CD14-positive monocyte (primary cell): ENCODE measurements at regions not wholly inside any gene's neighbourhood (a gene's known extent, or its start where the extent isn't known, plus 50 kb on each side); places are given as distances from the start of the nearest gene placed in this dataset.

Experiments used
- DNase-seq, 3 donors: peaks; one replicate each; pipeline ENCODE4 v3.0.0-alpha.2; 2011 to 2022
- H2AFZ ChIP-seq: 2 replicates; pipeline ENCODE4 v1.6.0; 2012; ENCODE audit warnings: mild to moderate bottlenecking, low read depth, low read length, inconsistent platforms; ENCODE audit not compliant: insufficient read depth, poor library complexity, severe bottlenecking
- H3K27ac ChIP-seq, 2 donors: 1 replicate in 1 of 2; 2 replicates in 1 of 2; pipeline ENCODE4 v1.5.1; 2012 to 2013; ENCODE audit warnings: low read length in 2 of 2, control low read depth in 1 of 2, inconsistent platforms in 1 of 2, low read depth in 1 of 2, mild to moderate bottlenecking in 1 of 2
- H3K27me3 ChIP-seq, 2 donors: one replicate each; pipeline versions ENCODE4 v1.6.0 to v1.6.1; 2011 to 2013; ENCODE audit warnings: low read length in 2 of 2; ENCODE audit not compliant: control insufficient read depth in 2 of 2, insufficient read depth in 2 of 2
- H3K36me3 ChIP-seq, 2 donors: replicated peaks in 1 of 2; 1 replicate in 1 of 2; 2 replicates in 1 of 2; pipeline versions ENCODE4 v1.5.1 to v1.6.1; 2012 to 2013; ENCODE audit warnings: low read length in 2 of 2, control low read depth in 1 of 2, inconsistent platforms in 1 of 2, mild to moderate bottlenecking in 1 of 2; ENCODE audit not compliant: insufficient read depth in 2 of 2, control insufficient read depth in 1 of 2
- H3K4me1 ChIP-seq, 2 donors: 1 replicate in 1 of 2; 2 replicates in 1 of 2; pipeline versions ENCODE4 v1.5.1 to v1.6.1; 2012 to 2013; ENCODE audit warnings: low read length in 2 of 2, control low read depth in 1 of 2, inconsistent platforms in 1 of 2, mild to moderate bottlenecking in 1 of 2, moderate library complexity in 1 of 2; ENCODE audit not compliant: insufficient read depth in 2 of 2, control insufficient read depth in 1 of 2
- H3K4me2 ChIP-seq: replicated peaks from 2 replicates; pipeline ENCODE3; 2012; ENCODE audit warnings: low read length, moderate library complexity, mild to moderate bottlenecking; ENCODE audit not compliant: poor library complexity, severe bottlenecking; ENCODE audit errors: extremely low read depth
- H3K4me3 ChIP-seq, 3 experiments: fragments of 200-600 bp in 1 of 3; sonication (generic) in 1 of 3; replicated peaks in 1 of 3; 1 replicate in 2 of 3; 2 replicates in 1 of 3; pipeline ENCODE4 v1.5.1; 2011 to 2013; ENCODE audit warnings: low read length in 3 of 3, mild to moderate bottlenecking in 3 of 3, control low read depth in 2 of 3, low read depth in 2 of 3, inconsistent platforms in 1 of 3, moderate library complexity in 1 of 3
- H3K79me2 ChIP-seq: 2 replicates; pipeline ENCODE4 v1.6.0; 2012; ENCODE audit warnings: mild to moderate bottlenecking, control low read depth, inconsistent platforms, low read length, moderate library complexity; ENCODE audit not compliant: insufficient read depth
- H3K9ac ChIP-seq: 2 replicates; pipeline ENCODE4 v1.6.0; 2017; ENCODE audit warnings: low read length, mild to moderate bottlenecking; ENCODE audit not compliant: insufficient read depth, poor library complexity, severe bottlenecking
- H3K9me3 ChIP-seq, 2 donors: replicated peaks in 1 of 2; 1 replicate in 1 of 2; 2 replicates in 1 of 2; pipeline versions ENCODE4 v1.5.1 to v1.6.1; 2012 to 2013; ENCODE audit warnings: low read length in 2 of 2, control low read depth in 1 of 2; ENCODE audit not compliant: control insufficient read depth in 1 of 2, insufficient read depth in 1 of 2
- H4K20me1 ChIP-seq: 2 replicates; pipeline ENCODE4 v1.6.0; 2012; ENCODE audit warnings: mild to moderate bottlenecking, low read length, control low read depth, moderate library complexity; ENCODE audit not compliant: insufficient read depth
- H3K27ac Mint-ChIP-seq, 7 donors: one replicate each; pipeline ENCODE4 v1.8.0; 2020; ENCODE audit warnings: mild to moderate bottlenecking in 7 of 7, mixed read lengths in 7 of 7, moderate library complexity in 6 of 7, inconsistent platforms in 2 of 7
- H3K27me3 Mint-ChIP-seq, 3 donors: one replicate each; pipeline ENCODE4 v1.8.0; 2021 to 2022; ENCODE audit warnings: low read depth in 3 of 3, mild to moderate bottlenecking in 3 of 3, mixed read lengths in 3 of 3, moderate library complexity in 3 of 3, inconsistent platforms in 1 of 3
- H3K36me3 Mint-ChIP-seq, 2 donors: one replicate each; pipeline ENCODE4 v1.8.0; 2020; ENCODE audit warnings: mixed read lengths in 2 of 2, inconsistent platforms in 1 of 2, mild to moderate bottlenecking in 1 of 2
- H3K4me1 Mint-ChIP-seq: one replicate; pipeline ENCODE4 v1.8.0; 2020; ENCODE audit warnings: mild to moderate bottlenecking, mixed read lengths
- H3K4me3 Mint-ChIP-seq, 2 donors: one replicate each; pipeline ENCODE4 v1.8.0; 2020; ENCODE audit warnings: mild to moderate bottlenecking in 2 of 2, mixed read lengths in 2 of 2, moderate library complexity in 1 of 2
- H3K9me3 Mint-ChIP-seq, 7 donors: one replicate each; pipeline ENCODE4 v1.8.0; 2020 to 2022; ENCODE audit warnings: mixed read lengths in 7 of 7, mild to moderate bottlenecking in 6 of 7, moderate library complexity in 6 of 7, inconsistent platforms in 2 of 7
- WGBS: methylation state at CpG from one replicate; pipeline ENCODE4 v1.1.5; 2013; ENCODE audit warnings: missing lambda C conversion rate; ENCODE audit not compliant: insufficient coverage; 5-methylcytosine and 5-hydroxymethylcytosine counted together
- intact Hi-C, 2 donors: fragments of 100-400 bp; cut with micrococcal nuclease; formaldehyde crosslinking; loops; one replicate each; pipeline versions ENCODE4 v1.15.0 to v1.15.1; 2023
- TF ChIP-seq, protein P1 (sequence below): fragments of 200-600 bp; IDR thresholded peaks from one replicate; pipeline ENCODE4 v1.8.0; 2022; ENCODE audit warnings: antibody characterized with exemption, mild to moderate bottlenecking

- Mint-ChIP-seq H3K4me3 (no peak overlapping the region), H3K36me3 (no peaks in the 10 kb centered on the region), H3K4me1 (no peaks in the 10 kb centered on the region), H3K9me3 (peaks cover 0 to 3% (median 2%) of the 10 kb centered on the region in 7 donors), H3K27me3 (no peaks in the 10 kb centered on the region), H3K27ac (no peak overlapping the region)
- no peaks in the 10 kb centered on the region for H3K79me2 ChIP-seq
- no peak overlapping the region for H3K27ac ChIP-seq
- no peak for DNase-seq
- intact Hi-C loops, result no loop called here
- no peak overlapping the region for H2AFZ ChIP-seq
- H3K9ac ChIP-seq, result no peak overlapping the region
- no peaks in the 10 kb centered on the region for H3K36me3 ChIP-seq
- H3K4me1 ChIP-seq, result no peaks in the 10 kb centered on the region
- WGBS, result no CpG with 5 or more reads among the region's 2 CpGs
- H3K9me3 ChIP-seq, result no peaks in the 10 kb centered on the region
- H3K27me3 ChIP-seq, result no peaks in the 10 kb centered on the region
- H3K4me3 ChIP-seq, result no peak overlapping the region
- TF ChIP-seq, protein P1, sequence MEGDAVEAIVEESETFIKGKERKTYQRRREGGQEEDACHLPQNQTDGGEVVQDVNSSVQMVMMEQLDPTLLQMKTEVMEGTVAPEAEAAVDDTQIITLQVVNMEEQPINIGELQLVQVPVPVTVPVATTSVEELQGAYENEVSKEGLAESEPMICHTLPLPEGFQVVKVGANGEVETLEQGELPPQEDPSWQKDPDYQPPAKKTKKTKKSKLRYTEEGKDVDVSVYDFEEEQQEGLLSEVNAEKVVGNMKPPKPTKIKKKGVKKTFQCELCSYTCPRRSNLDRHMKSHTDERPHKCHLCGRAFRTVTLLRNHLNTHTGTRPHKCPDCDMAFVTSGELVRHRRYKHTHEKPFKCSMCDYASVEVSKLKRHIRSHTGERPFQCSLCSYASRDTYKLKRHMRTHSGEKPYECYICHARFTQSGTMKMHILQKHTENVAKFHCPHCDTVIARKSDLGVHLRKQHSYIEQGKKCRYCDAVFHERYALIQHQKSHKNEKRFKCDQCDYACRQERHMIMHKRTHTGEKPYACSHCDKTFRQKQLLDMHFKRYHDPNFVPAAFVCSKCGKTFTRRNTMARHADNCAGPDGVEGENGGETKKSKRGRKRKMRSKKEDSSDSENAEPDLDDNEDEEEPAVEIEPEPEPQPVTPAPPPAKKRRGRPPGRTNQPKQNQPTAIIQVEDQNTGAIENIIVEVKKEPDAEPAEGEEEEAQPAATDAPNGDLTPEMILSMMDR, result no peak
- no peak overlapping the region for H3K4me2 ChIP-seq
- H4K20me1 ChIP-seq, result no peaks in the 10 kb centered on the region
These were observed 357.6 kb upstream of the CWC22 start for GRCh38 chr2:180364719-180365118.

- Mint-ChIP-seq H3K27ac (no peak overlapping the region), H3K36me3 (no peaks in the 10 kb centered on the region), H3K4me3 (no peak overlapping the region), H3K27me3 (peaks cover 0 to 1% (median 0%) of the 10 kb centered on the region in 3 donors), H3K9me3 (peaks cover 0 to 3% (median 2%) of the 10 kb centered on the region in 7 donors), H3K4me1 (no peaks in the 10 kb centered on the region)
- no peaks in the 10 kb centered on the region for H3K27me3 ChIP-seq
- intact Hi-C loops, result no loop called here
- H3K9me3 ChIP-seq, result no peaks in the 10 kb centered on the region
- no CpG with 5 or more reads among the region's 2 CpGs for WGBS
- no peak for DNase-seq
- H4K20me1 ChIP-seq, result no peaks in the 10 kb centered on the region
- H3K79me2 ChIP-seq, result no peaks in the 10 kb centered on the region
- TF ChIP-seq, protein P1, result no peak
- H2AFZ ChIP-seq, result no peak overlapping the region
- no peak overlapping the region for H3K9ac ChIP-seq
- no peak overlapping the region for H3K4me3 ChIP-seq
- H3K4me2 ChIP-seq, result no peak overlapping the region
- no peaks in the 10 kb centered on the region for H3K4me1 ChIP-seq
- no peaks in the 10 kb centered on the region for H3K36me3 ChIP-seq
- H3K27ac ChIP-seq, result no peak overlapping the region
These were observed 353.2 kb upstream of the CWC22 start for GRCh38 chr2:180360283-180360618.
